ENCODE measurements at regions not wholly inside any gene's neighbourhood (a gene's known extent, or its start where the extent isn't known, plus 50 kb on each side); places are given as distances from the start of the nearest gene placed in this dataset.

DNA sequence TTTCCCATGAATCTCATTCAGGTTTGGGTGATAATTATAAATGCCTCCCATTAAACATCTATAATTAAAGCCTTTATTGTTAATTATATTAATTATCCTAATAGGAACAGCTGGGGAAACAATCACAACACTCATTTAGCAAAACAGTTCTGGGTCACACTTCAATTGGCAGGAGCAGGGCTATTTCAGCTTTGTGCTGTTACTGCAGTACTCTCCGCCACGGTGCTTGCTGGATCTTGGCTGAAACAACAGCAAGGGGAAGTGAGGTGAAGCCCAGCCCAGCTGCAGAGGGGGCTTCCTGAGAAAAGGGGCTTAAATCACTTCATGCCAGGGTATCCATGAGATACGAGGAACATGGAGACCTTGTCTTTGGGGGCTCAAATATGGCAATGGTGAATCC lies 79.5 kb upstream of the SOX11 start:
- TF ChIP-seq EZH2 (IDR thresholded peaks at IDR 0.05) (no peak), FOXP2 (optimal IDR thresholded peaks at IDR 0.05; ENCODE audit: control extremely low read depth, extremely low read length, insufficient read depth) (no peak), POLR2AphosphoS5 (IDR thresholded peaks at IDR 0.05; ENCODE audit: borderline replicate concordance, low read depth, low read length) (no peak)
